HepG2 (cell line): ENCODE measurements at regions not wholly inside any gene's neighbourhood (a gene's known extent, or its start where the extent isn't known, plus 50 kb on each side); places are given as distances from the start of the nearest gene placed in this dataset.

Source experiments
- CBX5 ChIP-seq: sonication (generic); formaldehyde crosslinking; IDR thresholded peaks from 2 replicates; pipeline ENCODE4 v1.4.0; 2020; ENCODE audit warnings: missing genetic modification reagents, borderline replicate concordance
- KMT2B ChIP-seq: IDR thresholded peaks from 2 replicates; pipeline ENCODE4 v1.6.1; 2016; ENCODE audit warnings: missing genetic modification reagents, missing compliant biosample characterization
- TF ChIP-seq, protein P1 (sequence below): sonication (generic); formaldehyde crosslinking; IDR thresholded peaks from 2 replicates; pipeline ENCODE4 v1.5.1; 2020; ENCODE audit warnings: mild to moderate bottlenecking, missing genetic modification reagents, borderline replicate concordance
- TF ChIP-seq, protein P2 (sequence below): sonication (generic); formaldehyde crosslinking; IDR thresholded peaks from 2 replicates; pipeline ENCODE4 v1.4.0; 2020; ENCODE audit warnings: missing genetic modification reagents
- TF ChIP-seq, protein P3 (sequence below): sonication (generic); formaldehyde crosslinking; IDR thresholded peaks from 2 replicates; pipeline ENCODE4 v1.4.0; 2020; ENCODE audit warnings: missing genetic modification reagents
- TF ChIP-seq, protein P4 (sequence below): sonication (generic); formaldehyde crosslinking; IDR thresholded peaks from 2 replicates; pipeline ENCODE4 v1.4.0; 2020; ENCODE audit warnings: mild to moderate bottlenecking, missing genetic modification reagents

DNA sequence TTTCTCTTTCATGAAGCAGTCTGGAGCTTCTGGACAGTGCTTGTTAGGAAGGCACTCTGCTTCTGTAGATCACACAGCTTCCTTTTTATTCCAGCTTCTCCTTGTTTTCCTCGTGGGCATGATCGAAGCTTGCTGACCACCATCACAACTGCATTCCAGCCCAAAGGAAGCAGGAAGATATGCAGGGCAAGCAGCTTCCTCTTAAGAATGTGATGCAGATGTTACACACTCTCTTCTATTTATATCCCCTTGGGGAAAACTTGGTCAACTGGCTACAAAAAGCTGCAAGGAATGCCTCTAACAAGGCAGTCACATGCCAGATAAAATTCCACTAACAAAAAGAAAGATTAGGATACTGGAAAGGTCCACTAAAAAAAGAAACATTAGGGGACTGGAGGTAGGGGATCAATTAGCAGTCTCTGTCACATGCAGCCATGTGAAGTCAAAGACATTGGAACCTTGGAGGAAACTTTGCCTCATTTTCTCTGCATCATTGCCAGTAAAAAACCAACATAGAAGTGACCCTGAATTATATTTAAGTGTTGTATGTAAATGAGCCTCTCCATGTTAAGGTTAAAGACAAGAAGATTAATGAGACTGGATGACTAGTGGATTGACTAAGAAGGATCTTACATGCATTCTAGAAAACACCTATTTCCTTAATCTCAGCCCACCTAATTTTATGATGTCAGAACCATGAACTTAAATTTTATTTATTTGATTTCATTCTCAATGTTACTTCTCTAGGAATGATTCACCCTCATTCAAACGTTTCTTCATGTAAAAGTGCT, 98.3 kb downstream of the NAB1 start (continued):
- TF ChIP-seq, protein P1, sequence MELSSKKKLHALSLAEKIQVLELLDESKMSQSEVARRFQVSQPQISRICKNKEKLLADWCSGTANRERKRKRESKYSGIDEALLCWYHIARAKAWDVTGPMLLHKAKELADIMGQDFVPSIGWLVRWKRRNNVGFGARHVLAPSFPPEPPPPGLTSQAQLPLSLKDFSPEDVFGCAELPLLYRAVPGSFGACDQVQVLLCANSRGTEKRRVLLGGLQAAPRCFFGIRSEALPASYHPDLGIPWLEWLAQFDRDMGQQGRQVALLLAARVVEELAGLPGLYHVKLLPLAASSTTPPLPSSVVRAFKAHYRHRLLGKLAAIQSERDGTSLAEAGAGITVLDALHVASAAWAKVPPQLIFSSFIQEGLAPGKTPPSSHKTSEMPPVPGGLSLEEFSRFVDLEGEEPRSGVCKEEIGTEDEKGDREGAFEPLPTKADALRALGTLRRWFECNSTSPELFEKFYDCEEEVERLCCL (CRISPR knock-in tag) = no peak
- TF ChIP-seq KMT2B (CRISPR knock-in tag) (no peak), CBX5 (no peak)
- TF ChIP-seq, protein P2, sequence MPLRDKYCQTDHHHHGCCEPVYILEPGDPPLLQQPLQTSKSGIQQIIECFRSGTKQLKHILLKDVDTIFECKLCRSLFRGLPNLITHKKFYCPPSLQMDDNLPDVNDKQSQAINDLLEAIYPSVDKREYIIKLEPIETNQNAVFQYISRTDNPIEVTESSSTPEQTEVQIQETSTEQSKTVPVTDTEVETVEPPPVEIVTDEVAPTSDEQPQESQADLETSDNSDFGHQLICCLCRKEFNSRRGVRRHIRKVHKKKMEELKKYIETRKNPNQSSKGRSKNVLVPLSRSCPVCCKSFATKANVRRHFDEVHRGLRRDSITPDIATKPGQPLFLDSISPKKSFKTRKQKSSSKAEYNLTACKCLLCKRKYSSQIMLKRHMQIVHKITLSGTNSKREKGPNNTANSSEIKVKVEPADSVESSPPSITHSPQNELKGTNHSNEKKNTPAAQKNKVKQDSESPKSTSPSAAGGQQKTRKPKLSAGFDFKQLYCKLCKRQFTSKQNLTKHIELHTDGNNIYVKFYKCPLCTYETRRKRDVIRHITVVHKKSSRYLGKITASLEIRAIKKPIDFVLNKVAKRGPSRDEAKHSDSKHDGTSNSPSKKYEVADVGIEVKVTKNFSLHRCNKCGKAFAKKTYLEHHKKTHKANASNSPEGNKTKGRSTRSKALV (CRISPR knock-in tag) = no peak
- TF ChIP-seq, protein P3, sequence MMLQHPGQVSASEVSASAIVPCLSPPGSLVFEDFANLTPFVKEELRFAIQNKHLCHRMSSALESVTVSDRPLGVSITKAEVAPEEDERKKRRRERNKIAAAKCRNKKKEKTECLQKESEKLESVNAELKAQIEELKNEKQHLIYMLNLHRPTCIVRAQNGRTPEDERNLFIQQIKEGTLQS (CRISPR knock-in tag) = no peak
- TF ChIP-seq, protein P4, sequence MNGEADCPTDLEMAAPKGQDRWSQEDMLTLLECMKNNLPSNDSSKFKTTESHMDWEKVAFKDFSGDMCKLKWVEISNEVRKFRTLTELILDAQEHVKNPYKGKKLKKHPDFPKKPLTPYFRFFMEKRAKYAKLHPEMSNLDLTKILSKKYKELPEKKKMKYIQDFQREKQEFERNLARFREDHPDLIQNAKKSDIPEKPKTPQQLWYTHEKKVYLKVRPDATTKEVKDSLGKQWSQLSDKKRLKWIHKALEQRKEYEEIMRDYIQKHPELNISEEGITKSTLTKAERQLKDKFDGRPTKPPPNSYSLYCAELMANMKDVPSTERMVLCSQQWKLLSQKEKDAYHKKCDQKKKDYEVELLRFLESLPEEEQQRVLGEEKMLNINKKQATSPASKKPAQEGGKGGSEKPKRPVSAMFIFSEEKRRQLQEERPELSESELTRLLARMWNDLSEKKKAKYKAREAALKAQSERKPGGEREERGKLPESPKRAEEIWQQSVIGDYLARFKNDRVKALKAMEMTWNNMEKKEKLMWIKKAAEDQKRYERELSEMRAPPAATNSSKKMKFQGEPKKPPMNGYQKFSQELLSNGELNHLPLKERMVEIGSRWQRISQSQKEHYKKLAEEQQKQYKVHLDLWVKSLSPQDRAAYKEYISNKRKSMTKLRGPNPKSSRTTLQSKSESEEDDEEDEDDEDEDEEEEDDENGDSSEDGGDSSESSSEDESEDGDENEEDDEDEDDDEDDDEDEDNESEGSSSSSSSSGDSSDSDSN = no peak
- TF ChIP-seq, all 625 proteins: peak for 0
